GM19467 (cell line): ENCODE measurements at regions not wholly inside any gene's neighbourhood (a gene's known extent, or its start where the extent isn't known, plus 50 kb on each side); places are given as distances from the start of the nearest gene placed in this dataset.
"Not testable (repeated sequence)": the region's sequence is repeated elsewhere in the genome, so short reads cannot be mapped to it uniquely, and the experiment has no call there.

Source experiments
- ATAC-seq: cut with Tn5 transposase; IDR thresholded peaks from one replicate; pipeline ENCODE4 v1.9.1; 2021; ENCODE audit warnings: mild to moderate bottlenecking, moderate library complexity; ENCODE audit not compliant: unreplicated experiment

- ATAC-seq = no peak
Measured at GRCh38 chr3:170711786-170712185, 125.9 kb upstream of the SLC7A14 start.

GRCh38 chr3:170709046-170709445, 123.2 kb upstream of the SLC7A14 start:
- ATAC-seq = no peak

- no peak for ATAC-seq
Measured at GRCh38 chr3:170707899-170708298, 122.0 kb upstream of the SLC7A14 start.

- no peak for ATAC-seq
Measured at GRCh38 chr3:170705131-170705530, 119.3 kb upstream of the SLC7A14 start.

GRCh38 chr3:170703121-170703588, 117.3 kb upstream of the SLC7A14 start:
- ATAC-seq = no peak

GRCh38 chr3:170701696-170702678, 116.1 kb upstream of the SLC7A14 start:
- no peak for ATAC-seq

GRCh38 chr3:170700054-170700404, 114.2 kb upstream of the SLC7A14 start:
- ATAC-seq = no peak

- ATAC-seq = no peak
Measured at GRCh38 chr3:170699158-170700053, 113.5 kb upstream of the SLC7A14 start.

- ATAC-seq = no peak
Measured at GRCh38 chr3:170697908-170698307, 112.0 kb upstream of the SLC7A14 start.

- ATAC-seq = no peak
Measured at GRCh38 chr3:170697131-170697530, 111.3 kb upstream of the SLC7A14 start.

GRCh38 chr3:170695486-170696064, 109.7 kb upstream of the SLC7A14 start:
- no peak for ATAC-seq

- no peak for ATAC-seq
Measured at GRCh38 chr3:170692720-170693119, 106.8 kb upstream of the SLC7A14 start.

- ATAC-seq = no peak
Measured at GRCh38 chr3:170690661-170690981, 104.7 kb upstream of the SLC7A14 start.

GRCh38 chr3:170689893-170690660, 104.2 kb upstream of the SLC7A14 start:
- no peak for ATAC-seq

GRCh38 chr3:170689296-170689829, 103.5 kb upstream of the SLC7A14 start:
- no peak for ATAC-seq

- ATAC-seq = not testable (repeated sequence)
Measured at GRCh38 chr3:170688222-170688621, 102.3 kb upstream of the SLC7A14 start.

GRCh38 chr3:170680593-170680992, 94.7 kb upstream of the SLC7A14 start:
- ATAC-seq = no peak

GRCh38 chr3:170679190-170679589, 93.3 kb upstream of the SLC7A14 start:
- no peak for ATAC-seq

GRCh38 chr3:170670504-170670903, 84.6 kb upstream of the SLC7A14 start:
- ATAC-seq = no peak

GRCh38 chr3:170662986-170663385, 77.1 kb upstream of the SLC7A14 start:
- not testable (repeated sequence) for ATAC-seq
